ENCODE measurements at regions not wholly inside any gene's neighbourhood (a gene's known extent, or its start where the extent isn't known, plus 50 kb on each side); places are given as distances from the start of the nearest gene placed in this dataset.

DNA sequence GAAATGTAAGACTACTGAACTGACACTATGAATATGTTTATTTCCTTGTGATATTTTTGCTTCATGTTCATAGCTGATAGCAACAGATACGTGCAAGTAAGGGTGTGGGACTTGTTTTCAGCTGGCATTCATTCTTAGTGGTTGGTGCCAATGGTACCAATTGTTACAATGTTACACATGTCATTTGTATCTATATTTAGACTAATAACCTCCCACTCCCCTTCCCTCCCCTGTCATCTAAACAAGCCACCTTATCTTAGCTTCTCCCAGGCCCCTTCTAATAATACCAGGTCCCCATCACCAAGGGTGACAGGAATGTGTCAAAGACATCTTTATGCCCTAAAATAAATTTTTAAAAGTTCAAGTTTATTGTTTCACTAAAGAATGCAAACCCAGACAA lies 294.7 kb upstream of the FAM98A start:
- TF ChIP-seq, protein P1, sequence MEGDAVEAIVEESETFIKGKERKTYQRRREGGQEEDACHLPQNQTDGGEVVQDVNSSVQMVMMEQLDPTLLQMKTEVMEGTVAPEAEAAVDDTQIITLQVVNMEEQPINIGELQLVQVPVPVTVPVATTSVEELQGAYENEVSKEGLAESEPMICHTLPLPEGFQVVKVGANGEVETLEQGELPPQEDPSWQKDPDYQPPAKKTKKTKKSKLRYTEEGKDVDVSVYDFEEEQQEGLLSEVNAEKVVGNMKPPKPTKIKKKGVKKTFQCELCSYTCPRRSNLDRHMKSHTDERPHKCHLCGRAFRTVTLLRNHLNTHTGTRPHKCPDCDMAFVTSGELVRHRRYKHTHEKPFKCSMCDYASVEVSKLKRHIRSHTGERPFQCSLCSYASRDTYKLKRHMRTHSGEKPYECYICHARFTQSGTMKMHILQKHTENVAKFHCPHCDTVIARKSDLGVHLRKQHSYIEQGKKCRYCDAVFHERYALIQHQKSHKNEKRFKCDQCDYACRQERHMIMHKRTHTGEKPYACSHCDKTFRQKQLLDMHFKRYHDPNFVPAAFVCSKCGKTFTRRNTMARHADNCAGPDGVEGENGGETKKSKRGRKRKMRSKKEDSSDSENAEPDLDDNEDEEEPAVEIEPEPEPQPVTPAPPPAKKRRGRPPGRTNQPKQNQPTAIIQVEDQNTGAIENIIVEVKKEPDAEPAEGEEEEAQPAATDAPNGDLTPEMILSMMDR (IDR thresholded peaks at IDR 0.05) = no peak
- no peak for TF ChIP-seq POLR2A (IDR thresholded peaks at IDR 0.05)
- Histone ChIP-seq H3K4me1 (no peaks in the 10 kb centered on the region), H3K27me3 (no peaks in the 10 kb centered on the region), H3K36me3 (replicated peaks in 1 of 2; ENCODE audit: insufficient read depth in 1 of 2, low read depth in 2 of 2) (no peaks in the 10 kb centered on the region), H3K27ac (no peak overlapping the region), H3K4me3 (no peak overlapping the region), H3K9me3 (no peaks in the 10 kb centered on the region)
- ATAC-seq = no peak
- 56 to 70% methylated on average over 1 of the region's 1 CpG for WGBS, 2 donors
- no peak for DNase-seq
- intact Hi-C loops (cut with DNase I) = no loop called here

DNA sequence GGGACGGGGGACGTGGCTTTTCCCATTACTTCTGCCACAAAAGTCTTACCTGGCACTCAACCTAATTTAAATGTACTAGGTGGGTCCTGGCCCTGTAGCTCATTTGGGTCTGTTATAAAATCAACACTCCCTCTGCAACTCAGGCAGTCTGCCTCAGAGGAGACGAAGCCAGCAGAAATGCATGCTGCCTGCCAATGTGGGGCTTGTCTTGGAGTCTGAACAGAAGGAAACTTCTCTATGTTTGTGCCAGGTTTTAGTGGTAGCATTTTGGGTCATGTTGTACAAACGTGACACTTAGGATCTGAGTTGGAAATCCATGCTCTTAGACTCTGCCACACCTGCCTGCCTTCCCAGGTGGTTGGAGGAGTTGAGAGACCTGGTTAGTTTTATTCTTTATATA lies 292.5 kb upstream of the FAM98A start:
- no peaks in the 10 kb centered on the region for H3K27me3 ChIP-seq
- DNase-seq = no peak
- no peaks in the 10 kb centered on the region for H3K9me3 ChIP-seq
- H3K4me3 ChIP-seq = no peak overlapping the region
- intact Hi-C loops (cut with DNase I) = no loop called here
- TF ChIP-seq, protein P1 (IDR thresholded peaks at IDR 0.05) = no peak
- TF ChIP-seq POLR2A (IDR thresholded peaks at IDR 0.05) = no peak
- no peaks in the 10 kb centered on the region for H3K4me1 ChIP-seq
- no peak overlapping the region for H3K27ac ChIP-seq
- whole genome bisulfite sequencing, 2 donors = 19 to 37% methylated on average over 4 of the region's 4 CpGs
- ATAC-seq = no peak
- H3K36me3 ChIP-seq (replicated peaks in 1 of 2; ENCODE audit: insufficient read depth in 1 of 2, low read depth in 2 of 2) = no peaks in the 10 kb centered on the region

DNA sequence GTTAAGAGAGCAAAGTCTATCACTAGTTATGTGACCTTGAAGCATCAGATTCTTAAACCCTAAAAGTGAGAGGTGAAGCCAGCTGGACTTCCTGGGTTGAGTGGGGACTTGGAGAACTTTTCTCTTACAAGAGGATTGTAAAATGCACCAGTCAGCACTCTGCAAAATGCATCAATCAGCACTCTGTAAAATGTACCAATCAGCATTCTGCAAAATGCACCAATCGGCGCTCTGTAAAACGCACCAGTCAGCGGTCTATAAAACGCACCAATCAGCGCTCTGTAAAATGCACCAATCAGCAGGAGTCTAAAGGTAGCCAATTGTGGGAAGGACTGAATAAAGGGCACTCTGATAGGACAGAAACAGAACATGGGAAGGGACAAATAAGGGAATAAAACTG lies 291.6 kb upstream of the FAM98A start:
- intact Hi-C loops (cut with DNase I) = no loop called here
- ATAC-seq = no peak
- WGBS, 2 donors = 90 to 98% methylated on average over 6 of the region's 6 CpGs
- no peaks in the 10 kb centered on the region for H3K4me1 ChIP-seq
- no peaks in the 10 kb centered on the region for H3K9me3 ChIP-seq
- TF ChIP-seq, protein P1 (IDR thresholded peaks at IDR 0.05) = no peak
- no peak for TF ChIP-seq POLR2A (IDR thresholded peaks at IDR 0.05)
- H3K36me3 ChIP-seq (replicated peaks in 1 of 2; ENCODE audit: insufficient read depth in 1 of 2, low read depth in 2 of 2) = no peaks in the 10 kb centered on the region
- no peak overlapping the region for H3K4me3 ChIP-seq
- no peak overlapping the region for H3K27ac ChIP-seq
- DNase-seq = no peak
- H3K27me3 ChIP-seq = no peaks in the 10 kb centered on the region

DNA sequence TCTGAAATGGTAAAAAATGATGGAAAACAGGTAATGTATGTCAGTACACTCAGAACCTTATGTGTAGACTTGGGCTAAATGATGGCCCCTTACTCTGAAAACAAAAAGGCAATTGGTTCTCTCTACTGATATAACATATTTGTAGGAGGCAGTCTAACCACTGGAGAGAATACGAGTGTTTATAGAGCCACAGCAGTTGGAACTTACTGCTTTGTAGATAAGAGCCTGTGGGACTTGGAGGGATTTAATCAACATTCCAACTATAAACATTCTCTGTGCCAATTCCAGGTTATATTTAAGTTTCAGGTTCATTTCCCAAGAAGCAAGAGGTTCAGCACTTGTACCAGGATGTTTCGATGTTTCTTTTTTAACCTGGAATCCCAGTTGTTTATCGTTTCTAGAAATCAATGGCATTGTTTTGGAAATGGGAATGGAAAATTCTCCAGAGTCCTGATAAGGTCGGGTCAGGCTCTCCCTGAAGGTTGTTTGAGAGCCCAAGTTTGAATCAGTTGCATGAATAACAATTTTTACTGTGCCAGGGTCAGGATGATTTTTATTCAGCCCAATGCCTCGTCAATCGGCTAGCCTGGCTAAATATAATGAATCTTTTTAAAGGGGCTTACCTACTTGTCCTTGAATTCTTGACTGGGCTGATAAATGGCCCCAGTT lies 278.4 kb upstream of the FAM98A start:
- Histone ChIP-seq H3K4me3 (no peak overlapping the region), H3K36me3 (replicated peaks in 1 of 2; ENCODE audit: insufficient read depth in 1 of 2, low read depth in 2 of 2) (no peaks in the 10 kb centered on the region), H3K4me1 (peaks cover 10% of the 10 kb centered on the region), H3K27me3 (no peaks in the 10 kb centered on the region), H3K9me3 (no peaks in the 10 kb centered on the region), H3K27ac (no peak overlapping the region)
- WGBS, 2 donors = 10 to 14% methylated on average over 6 of the region's 6 CpGs
- no peak for ATAC-seq
- intact Hi-C loops (cut with DNase I) = no loop called here
- no peak for TF ChIP-seq POLR2A (IDR thresholded peaks at IDR 0.05)
- DNase-seq = no peak

DNA sequence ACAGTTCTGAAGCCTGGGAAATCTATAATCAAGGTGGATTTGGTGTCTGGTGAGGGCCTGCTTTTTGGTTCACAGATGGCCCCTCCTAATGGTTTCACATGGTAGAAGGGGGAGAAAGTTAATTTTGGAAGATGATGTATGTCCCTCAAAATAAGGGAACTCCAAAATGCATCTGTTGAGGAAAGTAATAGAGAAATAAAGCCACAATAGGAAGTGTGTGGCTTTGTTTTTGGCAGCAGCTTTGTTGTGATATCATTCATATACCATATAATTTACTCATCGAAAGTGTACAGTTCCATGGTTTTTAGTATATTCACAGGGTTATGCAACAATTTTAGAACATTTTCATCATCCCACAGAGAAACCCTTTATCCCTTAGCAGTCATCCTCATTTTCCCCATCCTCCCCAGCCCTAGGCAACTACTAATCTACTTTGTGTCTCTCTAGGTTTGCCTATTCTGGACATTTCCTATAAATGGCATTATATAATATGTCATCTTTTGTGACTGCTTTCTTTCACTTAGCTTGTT lies 274.0 kb upstream of the FAM98A start:
- Histone ChIP-seq H3K27me3 (no peaks in the 10 kb centered on the region), H3K4me1 (peaks cover 10% of the 10 kb centered on the region), H3K4me3 (no peak overlapping the region), H3K36me3 (replicated peaks in 1 of 2; ENCODE audit: insufficient read depth in 1 of 2, low read depth in 2 of 2) (no peaks in the 10 kb centered on the region), H3K27ac (no peak overlapping the region), H3K9me3 (no peaks in the 10 kb centered on the region)
- 67 to 77% methylated on average over 1 of the region's 1 CpG for WGBS, 2 donors
- no peak for ATAC-seq
- intact Hi-C loops (cut with DNase I) = no loop called here
- TF ChIP-seq, protein P1 (IDR thresholded peaks at IDR 0.05) = no peak
- TF ChIP-seq POLR2A (IDR thresholded peaks at IDR 0.05) = no peak
- no peak for DNase-seq
